Erythroblast (primary cell): ENCODE measurements at regions not wholly inside any gene's neighbourhood (a gene's known extent, or its start where the extent isn't known, plus 50 kb on each side); places are given as distances from the start of the nearest gene placed in this dataset.
"Not testable (repeated sequence)": the region's sequence is repeated elsewhere in the genome, so short reads cannot be mapped to it uniquely, and the experiment has no call there.

Source experiments
- DNase-seq, 2 experiments: peaks; one replicate each; lab custom pipeline; 2025; lab: John Stamatoyannopoulos, UW
- GATA1 ChIP-seq: IDR thresholded peaks from 2 replicates; pipeline ENCODE4 v1.6.1; 2011; ENCODE audit warnings: low read depth, mild to moderate bottlenecking, control low read depth, low read length, moderate library complexity
- POLR2A ChIP-seq: IDR thresholded peaks from 2 replicates; pipeline ENCODE4 v1.6.1; 2011; ENCODE audit warnings: mild to moderate bottlenecking, low read length

- no peak for DNase-seq
- TF ChIP-seq POLR2A, result no peak
- TF ChIP-seq GATA1, result no peak
Observed at GRCh38 chr3:10676905-10677304, 139.1 kb upstream of the SLC6A11 start.

- DNase-seq, result no peak
- TF ChIP-seq GATA1, result no peak
- no peak for TF ChIP-seq POLR2A
Observed at GRCh38 chr3:10678796-10679376, 137.1 kb upstream of the SLC6A11 start.

GRCh38 chr3:10680796-10681195 lies 135.2 kb upstream of the SLC6A11 start:
- no peak for TF ChIP-seq POLR2A
- TF ChIP-seq GATA1, result no peak
- no peak for DNase-seq

- DNase-seq, result no peak
- TF ChIP-seq GATA1 (no peak), POLR2A (no peak)
Observed at GRCh38 chr3:10682692-10683091, 133.3 kb upstream of the SLC6A11 start.

- no peak for DNase-seq
- TF ChIP-seq GATA1 (no peak), POLR2A (no peak)
Observed at GRCh38 chr3:10683106-10683505, 132.9 kb upstream of the SLC6A11 start.

GRCh38 chr3:10688126-10688525 lies 127.9 kb upstream of the SLC6A11 start:
- no peak for DNase-seq
- TF ChIP-seq GATA1 (no peak), POLR2A (no peak)

GRCh38 chr3:10688548-10689172 lies 127.4 kb upstream of the SLC6A11 start:
- DNase-seq, result no peak
- TF ChIP-seq POLR2A (no peak), GATA1 (no peak)

GRCh38 chr3:10692039-10692622 lies 123.9 kb upstream of the SLC6A11 start:
- no peak for DNase-seq
- TF ChIP-seq GATA1 (no peak), POLR2A (no peak)

- peak in 1 of 2 experiments; percentile 4 for DNase-seq
- no peak for TF ChIP-seq POLR2A
- no peak for TF ChIP-seq GATA1
Observed at GRCh38 chr3:10693457-10693856, 122.6 kb upstream of the SLC6A11 start.

- TF ChIP-seq GATA1 (no peak), POLR2A (no peak)
- no peak for DNase-seq
Observed at GRCh38 chr3:10694179-10694578, 121.8 kb upstream of the SLC6A11 start.

GRCh38 chr3:10695186-10695585 lies 120.8 kb upstream of the SLC6A11 start:
- DNase-seq, result not testable (repeated sequence)

- TF ChIP-seq GATA1 (no peak), POLR2A (no peak)
- DNase-seq, result no peak
Observed at GRCh38 chr3:10695595-10696285, 120.3 kb upstream of the SLC6A11 start.

GRCh38 chr3:10697918-10698317 lies 118.1 kb upstream of the SLC6A11 start:
- no peak for TF ChIP-seq POLR2A
- no peak for TF ChIP-seq GATA1

GRCh38 chr3:10700821-10701220 lies 115.2 kb upstream of the SLC6A11 start:
- TF ChIP-seq GATA1 (no peak), POLR2A (no peak)
- DNase-seq, result no peak

More at GRCh38 chr3:10697918-10698317, 118.1 kb upstream of the SLC6A11 start:
- peak in 1 of 2 experiments; percentile 4 for DNase-seq
